Stimulated activated CD4-positive, alpha-beta T cell treated with anti-CD3 and anti-CD28 coated beads, TNF-alpha, amount 100 ng/mL, for 4 hours (primary cell): ENCODE measurements at regions not wholly inside any gene's neighbourhood (a gene's known extent, or its start where the extent isn't known, plus 50 kb on each side); places are given as distances from the start of the nearest gene placed in this dataset.

Experiments
- DNase-seq, 3 experiments: peaks; one replicate each; pipeline ENCODE4 v3.0.0-alpha.2; 2020; ENCODE audit warnings: low read depth in 3 of 3

DNA sequence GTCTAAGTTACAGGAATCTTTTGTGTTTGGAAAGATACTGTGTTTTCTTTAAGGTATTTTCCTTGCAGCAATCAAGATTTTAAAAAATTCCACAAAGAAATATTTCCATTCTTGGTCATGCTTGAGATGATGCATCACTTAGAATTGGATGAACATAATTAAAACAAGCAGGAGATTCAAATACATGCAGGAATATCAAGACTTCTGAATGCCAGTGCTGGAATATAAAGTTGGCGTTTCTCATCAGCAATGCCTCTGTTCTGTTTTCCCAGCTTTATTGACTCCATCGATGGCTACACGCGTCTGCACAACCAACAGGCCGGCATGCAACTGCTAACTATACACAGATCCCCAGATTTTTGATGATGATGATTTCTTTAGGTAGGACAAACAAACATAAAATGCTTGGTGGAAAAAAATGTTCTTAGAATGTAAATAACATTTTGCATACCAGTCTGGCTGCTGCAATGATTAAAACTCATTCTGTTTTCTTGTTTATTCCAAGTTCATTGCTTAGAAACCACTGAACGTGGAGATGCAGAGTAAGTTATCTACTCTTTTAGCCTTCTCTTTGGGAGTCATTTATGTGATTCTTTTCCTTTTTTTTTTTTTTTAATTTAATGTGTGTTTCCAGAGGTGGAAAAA is 91.3 kb upstream of the FAM171A1 start:
- no peak for DNase-seq

DNA sequence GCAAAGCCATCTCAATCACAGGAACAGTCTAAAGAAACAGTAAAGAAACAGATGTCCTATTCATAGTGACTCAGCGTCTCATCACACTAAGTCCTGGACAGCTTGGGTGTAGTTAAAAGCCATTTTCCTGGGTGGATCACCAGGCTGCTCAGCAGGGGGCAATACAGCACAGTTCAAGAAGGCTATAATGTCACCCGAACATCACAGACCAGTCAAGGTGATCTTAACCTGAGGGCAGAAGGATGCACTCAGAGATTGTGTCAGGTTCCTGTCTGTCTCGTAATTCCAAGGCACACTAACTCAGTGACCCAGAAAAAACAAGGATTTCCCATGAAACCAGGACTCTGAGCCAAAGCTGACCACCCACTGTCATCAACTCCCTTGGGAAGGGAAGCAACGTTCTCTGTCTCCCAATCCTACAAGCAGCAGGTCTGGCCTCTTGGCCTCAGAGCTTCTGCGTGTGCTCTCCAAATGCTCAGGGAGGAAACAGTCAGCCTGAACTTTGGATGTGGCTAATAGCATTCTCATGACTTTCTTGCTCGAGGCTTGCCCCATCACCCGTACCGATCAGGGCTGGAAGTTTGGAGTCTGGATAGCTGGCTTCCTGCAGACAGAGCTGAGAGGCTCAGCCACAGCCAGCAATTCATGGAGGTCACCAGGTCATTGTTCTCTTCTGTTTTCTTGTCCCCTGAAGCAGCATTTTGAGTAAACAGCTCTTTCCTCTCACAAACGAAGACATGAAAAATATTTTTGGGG is 90.4 kb upstream of the FAM171A1 start:
- DNase-seq, result no peak

DNA sequence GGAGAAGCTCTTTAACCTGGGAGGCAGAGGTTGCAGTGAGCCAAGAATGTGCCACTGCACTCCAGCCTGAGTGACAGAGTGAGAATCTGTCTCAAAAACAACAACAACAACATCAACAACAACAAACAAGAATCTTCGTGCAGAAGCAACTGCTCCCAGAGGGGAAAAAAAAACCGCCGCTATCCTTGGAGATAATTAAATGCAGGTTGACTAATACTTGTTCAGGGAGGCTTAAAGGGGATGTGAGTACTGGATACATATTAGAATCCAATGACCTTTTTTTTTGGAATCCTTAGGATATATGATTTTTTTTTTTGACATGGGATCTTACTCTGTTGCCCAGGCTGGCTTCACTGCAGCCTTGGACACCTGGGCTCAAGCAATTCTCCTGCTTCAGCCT is 89.6 kb upstream of the FAM171A1 start:
- DNase-seq, result no peak

DNA sequence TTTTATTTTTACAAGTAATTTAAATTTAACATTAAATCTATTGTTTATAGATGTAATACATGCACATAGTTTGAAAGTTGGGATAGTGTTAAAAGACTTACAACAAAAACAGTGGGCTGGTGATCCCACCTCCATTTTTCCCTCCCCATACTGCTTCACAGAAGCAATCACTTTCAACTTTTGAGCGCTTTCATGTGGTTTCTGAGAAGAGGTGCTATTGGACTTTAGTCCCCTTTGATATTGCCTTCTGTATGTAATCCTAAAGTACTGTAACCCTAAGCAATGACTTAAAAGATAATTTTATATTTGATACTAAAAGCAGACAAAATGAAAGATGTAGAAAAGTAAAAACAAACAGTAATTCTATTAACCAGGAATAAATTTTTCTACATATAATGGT is 88.1 kb upstream of the FAM171A1 start:
- DNase-seq, result no peak

DNA sequence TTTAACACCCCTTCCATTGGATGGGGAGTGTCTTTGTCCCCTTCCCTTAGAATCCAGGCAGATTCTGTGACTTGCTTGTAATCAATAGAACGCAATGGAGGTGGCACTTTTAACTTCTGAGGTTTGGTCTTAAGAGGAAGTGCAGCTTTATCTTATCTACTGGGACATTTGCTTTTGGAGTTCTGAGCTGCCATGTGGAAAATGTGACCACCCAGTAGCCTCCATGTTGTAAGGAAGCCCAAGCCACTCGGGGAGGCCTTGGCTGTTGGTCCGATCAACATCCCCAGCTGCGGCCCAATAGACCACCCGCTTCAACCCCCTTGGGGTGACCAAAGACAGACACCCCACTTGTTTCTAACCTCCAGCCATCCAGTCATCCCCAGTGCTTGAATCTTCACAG is 86.3 kb upstream of the FAM171A1 start:
- no peak for DNase-seq

DNA sequence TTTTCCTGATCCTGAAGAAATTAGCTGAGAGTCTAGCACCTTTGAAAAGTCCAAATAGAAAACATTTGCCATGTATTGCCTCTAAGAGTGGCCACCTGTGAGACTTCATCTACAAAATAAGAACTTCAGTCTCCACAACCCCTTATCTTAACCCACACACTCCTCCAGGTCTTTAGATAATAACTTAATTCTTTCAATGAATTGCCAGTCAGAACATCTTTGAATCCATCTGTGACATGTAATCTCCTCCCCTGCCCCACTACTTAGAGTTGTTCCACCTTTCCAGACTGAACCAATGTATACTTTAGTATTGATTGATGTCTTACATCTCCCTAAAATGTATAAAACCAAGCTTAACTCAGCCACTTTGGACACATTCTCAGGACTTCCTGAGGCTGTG is 84.4 kb upstream of the FAM171A1 start:
- no peak for DNase-seq

DNA sequence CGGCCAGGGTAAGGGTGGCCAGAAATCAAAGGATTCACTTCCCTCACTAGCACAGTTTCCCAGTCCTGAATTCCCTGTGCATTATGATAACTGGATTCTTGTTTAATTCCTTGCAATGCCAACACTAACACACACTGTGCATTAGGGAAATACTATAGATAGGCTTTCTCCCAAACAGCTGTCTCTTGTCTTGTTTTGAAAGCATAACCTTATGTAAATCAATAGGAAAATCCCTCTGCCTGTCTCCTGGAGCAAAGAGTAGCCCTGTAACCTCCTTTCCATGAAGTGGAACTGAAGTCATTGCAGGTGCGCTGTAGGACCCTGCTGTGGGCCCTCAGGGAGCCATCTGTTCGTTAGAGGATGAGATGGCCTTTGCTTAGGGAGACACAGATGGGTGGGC is 82.8 kb upstream of the FAM171A1 start:
- no peak for DNase-seq

DNA sequence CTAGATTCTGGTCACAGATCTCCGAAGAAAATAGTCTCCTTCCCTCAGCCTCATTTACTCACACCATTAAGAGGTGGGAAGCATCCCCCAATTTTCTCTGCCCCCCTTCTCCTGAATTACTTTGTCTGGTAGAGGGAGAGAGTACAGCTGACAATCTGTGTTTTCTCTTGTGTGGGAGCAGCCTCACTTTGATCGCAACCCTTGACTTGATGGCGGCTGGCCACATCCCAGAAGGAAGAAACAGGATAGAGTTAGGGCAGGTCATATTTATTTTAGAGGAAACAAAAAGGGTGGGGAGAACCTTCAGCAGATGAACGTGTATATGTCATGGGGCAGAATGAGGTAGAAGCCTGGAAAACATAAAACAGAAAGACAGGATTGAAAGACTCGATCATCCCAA is 82.4 kb upstream of the FAM171A1 start:
- no peak for DNase-seq

DNA sequence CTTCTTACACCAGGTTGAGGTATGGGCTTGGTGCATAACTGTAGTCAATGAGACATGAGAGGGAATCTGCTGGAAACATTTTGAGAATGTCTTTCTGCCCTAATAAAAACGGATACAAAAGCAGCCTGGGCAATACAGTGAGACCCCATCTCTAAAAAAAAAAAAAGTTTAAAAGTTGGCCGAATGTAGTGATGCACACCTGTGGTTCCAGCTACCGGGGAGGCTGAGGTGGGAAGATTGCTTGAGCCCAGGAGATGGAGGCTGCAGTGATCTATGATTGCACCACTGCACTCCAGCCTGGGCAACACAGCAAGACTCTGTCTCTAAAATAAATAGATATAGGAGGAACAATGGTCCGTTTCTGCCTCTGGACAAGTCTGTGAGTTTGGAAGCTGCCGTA is 81.5 kb upstream of the FAM171A1 start:
- DNase-seq, result no peak

DNA sequence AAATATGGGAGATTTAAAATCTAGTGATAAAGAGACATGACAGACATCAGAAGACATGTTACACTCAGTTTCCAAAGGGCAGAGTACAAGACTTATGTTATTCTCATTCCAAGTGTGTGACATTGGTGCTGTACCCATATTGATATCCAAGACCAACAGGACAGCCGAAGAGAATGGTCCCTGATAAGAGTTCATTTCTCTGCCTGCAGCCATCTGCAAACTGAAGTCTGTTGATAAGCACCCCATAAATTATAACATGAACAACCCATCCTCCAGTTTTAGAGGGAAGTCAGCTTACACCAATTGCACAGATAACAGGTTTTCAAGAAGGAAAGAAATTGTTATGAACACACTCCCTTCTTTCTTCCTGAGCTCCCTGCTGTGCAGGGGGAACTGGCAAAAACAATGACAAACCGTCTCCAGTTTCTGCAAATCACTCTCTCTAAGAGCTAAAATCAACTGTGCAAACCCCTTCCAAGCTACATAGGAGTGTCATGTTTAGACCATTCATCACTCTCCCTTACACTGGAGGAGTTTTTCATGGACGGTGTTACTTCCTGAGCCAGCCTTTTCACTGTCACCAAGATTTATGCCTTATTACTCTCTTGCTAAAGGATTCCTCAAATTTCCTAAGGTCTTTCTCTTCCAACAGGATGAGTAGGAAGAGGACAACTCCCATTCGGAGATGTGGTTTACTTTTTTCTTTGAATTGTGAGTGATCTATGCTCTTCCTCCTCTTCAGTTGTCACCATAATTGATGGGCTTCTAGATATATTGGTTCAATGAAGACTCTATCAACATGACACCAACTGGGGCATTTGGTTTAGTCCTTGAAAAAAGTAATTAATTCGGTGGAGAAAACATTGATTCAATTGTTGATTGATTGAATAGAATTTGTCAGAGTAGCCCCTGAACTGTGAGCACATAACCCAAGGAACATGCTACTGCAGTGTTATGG is 80.3 kb upstream of the FAM171A1 start:
- no peak for DNase-seq

DNA sequence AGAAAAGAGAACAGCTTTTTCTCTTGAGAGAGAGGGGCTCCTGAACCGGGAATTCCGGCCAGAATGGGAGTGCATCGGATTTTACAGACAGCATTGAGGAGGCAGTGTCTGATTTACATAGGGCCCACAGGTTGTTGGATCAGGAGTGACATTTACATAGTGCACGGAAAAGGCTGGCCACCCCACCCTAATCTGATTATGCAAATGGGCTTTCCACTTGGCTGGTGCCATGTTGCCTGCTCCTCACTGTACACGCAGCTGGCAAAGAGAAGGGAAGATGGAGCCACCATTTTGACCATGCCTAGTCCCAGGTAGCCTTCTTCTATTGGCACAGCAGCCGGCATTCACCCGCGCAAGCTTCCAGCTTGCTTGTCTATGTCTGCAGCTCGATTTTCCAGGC is 77.5 kb upstream of the FAM171A1 start:
- no peak for DNase-seq

DNA sequence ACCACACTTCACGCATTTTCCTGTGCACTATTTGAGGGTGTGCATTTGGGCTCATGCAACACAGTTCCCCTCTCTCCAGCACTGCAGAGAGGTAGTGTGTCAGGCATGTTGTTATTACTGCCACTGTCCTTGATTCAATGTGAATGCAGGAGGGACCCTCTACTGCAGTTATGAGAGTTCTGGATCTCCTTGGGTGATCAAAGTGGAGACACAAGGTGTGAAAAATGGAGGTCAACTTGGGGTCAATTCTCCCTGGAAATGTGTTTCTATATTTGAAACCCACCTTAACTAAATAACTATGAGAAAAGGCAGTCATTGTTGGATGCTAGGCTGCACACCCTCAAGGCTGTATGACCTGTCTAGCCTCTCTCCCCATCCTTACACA is 73.9 kb upstream of the FAM171A1 start:
- no peak for DNase-seq

DNA sequence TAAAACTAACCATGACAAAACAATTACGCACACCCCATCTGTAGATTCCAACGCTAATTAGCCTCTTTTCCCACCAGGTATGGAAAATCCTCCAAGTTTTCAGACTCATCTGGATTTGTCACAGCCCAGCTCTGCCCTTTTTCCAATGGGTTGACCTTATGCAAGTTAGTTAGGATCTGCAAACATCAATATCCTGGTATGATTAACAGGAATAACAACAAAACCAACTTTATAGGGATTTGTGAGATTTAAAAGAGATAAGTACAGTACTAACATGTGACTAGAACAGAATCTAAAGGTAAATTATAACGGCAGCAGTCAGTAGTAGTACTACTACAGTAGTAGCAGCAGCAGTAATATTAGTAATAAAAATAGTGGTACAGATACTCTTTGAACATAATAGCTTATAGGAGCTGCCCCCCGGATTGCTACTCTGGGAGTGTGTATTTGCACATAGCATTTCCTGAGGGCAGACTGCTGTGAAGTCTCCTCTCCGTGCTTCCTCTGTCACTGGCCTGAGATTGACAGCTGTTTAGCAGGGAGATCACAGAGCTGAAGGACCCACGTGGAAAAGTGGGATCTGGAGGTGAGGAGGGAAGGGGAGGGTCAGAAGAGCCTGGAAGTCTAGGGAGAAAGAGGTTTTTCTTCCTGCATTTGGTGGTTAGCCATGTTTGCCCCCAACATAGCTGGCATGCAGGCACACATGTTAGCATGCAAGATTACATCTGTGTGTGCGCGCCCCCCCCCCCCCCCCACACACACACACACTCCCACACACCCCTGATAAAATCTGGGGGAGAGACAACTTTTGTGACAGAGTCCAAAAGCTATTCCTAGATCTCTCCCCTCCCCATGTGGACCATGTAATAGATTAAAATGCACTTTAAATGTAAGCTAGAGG is 73.3 kb upstream of the FAM171A1 start:
- no peak for DNase-seq

DNA sequence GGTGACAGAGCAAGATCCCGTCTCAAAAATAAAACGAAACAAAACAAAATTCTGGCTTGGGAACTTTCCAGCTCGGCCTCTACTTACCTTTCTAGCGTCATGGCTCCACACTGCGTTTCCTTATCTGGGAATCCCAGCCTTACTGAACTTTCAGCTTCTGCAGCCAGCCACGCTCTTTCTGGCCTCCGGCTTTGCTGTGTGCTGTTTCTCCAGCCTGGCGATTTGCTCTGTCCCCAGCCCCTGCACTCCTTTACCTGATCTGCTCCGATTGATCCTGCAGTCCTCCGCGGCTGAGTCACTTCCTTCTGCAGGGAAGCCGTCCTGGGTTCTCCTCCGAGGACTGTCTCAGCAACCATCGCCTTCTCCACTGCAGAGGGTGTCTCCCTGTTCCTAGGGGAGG is 71.0 kb upstream of the FAM171A1 start:
- no peak for DNase-seq

DNA sequence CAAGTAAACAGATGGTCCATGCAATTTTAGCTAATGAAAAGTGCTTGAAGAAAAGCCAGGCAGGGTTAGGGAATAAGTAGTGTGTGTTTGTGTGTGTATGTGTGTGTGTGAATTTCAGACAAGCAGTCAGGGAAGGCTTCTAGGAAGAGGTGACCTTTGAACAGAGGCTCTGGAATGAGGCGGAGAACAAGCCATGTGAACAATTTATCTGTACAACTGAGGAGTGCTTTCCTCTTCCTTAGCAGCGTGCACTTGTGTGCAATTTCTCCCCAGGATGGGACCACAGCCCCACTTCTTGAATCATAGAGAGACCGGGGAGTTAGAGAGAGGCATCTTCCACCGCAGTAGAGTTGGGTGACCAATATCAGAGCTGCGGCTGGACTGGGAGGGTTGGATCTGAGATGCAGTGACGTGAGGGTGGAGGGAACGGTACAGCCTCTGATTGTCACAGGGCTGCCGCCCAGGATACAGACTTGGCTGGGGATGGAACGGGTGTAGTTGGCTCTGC is 69.2 kb upstream of the FAM171A1 start:
- no peak for DNase-seq

DNA sequence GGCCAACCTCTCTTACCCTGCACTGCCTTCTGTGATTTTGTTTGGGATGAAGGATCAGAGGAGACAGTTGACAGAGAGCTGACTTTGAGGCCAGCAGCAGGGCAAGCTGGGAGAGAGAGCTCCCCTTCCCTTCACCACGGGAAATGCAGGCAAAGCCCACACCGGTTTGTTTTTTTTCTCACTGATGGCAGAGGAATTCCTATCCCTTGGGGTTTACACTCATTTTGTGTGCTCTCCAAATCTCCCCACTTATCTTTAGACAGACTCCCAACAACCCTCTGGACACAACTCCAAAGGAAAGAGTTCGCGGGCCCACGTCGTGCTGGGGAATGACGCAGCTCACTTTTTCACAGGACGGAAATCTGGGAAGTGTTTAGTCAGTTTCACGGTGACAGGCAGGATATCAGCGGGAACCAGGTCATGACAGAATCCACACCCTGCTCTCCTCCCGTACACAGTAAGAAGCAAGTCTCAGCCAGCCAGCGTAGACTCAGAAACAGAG is 68.3 kb upstream of the FAM171A1 start:
- no peak for DNase-seq

DNA sequence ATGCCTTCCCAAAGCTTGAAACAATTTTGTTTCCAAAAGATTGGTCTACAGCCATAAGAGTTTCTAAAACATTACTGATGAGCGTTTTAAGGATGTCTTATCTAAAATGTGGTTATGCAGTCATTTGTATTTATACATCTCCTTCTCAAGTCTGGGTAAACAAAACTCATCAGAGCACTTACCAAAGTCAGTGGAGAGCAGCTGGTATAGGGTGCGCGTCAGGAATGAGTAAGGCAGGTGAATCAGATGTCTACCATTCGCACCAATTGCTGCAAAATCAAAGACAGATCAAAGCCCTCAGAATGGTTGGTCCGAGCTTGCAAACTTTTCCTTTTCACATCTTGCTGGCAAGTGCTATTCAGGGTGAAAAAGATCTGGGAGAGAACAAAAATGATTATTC is 65.6 kb upstream of the FAM171A1 start:
- no peak for DNase-seq

DNA sequence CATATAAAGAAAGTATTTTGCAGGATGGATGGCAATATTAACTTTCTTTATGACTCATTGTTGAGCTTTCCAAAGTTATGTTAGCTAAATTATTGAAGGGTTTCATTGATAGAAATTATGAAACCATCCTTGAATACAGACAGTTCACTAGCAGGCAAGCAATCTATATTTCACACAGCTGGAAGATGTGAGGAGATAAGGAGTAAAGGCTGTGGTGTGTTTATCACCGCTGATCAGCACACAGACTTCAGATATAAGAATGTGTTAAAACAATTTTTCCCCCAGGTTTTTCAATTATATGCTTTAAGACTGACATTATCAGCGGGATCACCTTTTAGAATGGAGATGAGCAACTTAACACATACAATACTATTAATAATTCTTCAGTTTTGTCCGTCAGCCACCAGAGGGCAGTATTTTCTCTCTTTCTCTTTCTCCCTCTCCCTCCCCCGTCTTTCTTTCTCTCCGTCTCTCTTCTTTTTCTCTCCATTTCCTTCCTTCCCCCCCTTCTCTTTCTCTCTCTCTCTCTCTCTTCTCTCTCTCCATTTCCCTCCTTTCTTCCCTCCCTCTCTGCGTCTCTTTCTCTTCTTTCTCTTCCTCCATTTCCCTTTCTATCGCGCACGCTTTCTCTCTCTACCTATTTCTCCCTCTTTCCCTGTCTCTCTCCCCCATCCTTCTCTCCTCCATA is 62.9 kb upstream of the FAM171A1 start:
- peak in 1 of 3 experiments; percentile 10 for DNase-seq

DNA sequence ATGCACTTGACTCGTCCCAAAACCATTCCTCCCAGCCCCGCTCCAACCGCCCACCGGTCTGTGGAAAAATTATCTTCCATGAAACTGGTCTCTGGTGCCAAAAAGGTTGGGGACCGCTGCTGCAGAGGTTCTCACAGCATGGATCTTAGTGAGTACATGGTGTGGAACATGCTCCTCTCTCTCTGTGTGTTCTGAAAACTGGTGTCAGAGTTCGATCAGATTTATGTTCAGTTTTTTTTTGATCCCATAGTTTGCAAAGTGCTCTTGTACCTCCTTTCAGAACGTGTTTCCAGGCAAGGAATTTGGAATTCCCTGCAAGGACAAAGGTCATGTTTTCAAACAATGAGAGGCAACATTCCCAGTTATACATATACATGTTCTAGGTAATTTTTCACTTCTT is 61.2 kb upstream of the FAM171A1 start:
- DNase-seq, result no peak

DNA sequence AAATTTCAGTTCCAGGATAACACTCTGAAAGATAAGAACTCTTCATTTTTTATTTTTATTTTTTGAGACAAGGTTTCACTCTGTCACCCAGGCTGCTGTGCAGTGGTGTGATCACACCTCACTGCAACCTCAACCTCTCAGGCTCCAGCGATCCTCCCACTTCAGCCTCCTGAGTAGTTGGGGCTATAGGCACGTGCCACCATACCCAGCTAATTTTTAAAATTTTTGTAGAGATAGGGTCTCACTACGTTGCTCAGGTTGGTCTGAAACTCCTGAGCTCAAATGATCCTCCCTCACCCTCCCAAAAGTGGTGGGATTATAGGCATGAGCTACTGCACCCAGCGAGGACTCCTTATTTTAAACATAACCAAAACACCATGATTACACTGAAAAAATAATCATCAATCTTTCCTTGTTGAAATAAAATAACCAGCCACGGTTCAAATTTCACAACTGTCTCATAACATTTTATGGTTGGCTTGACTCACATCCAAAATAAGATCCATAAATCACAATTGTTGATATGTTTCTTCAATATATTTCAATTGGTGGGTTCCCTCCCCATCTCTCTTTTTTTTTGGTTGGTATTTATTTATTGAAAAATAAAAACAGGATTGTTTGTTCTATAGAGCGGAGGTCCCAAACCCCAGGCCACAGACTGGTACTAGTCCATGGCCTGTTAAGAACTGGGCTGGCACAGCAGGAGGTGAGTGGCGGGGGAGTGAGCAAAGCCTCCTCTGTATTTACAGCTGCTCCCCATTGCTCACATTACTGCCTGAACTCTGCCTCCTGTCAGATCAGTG is 60.1 kb upstream of the FAM171A1 start:
- no peak for DNase-seq
